ENCODE measurements at regions not wholly inside any gene's neighbourhood (a gene's known extent, or its start where the extent isn't known, plus 50 kb on each side); places are given as distances from the start of the nearest gene placed in this dataset.

- H3K9ac ChIP-seq (ENCODE audit: low read depth, low read length): no peak overlapping the region
- H3K4me1 ChIP-seq (ENCODE audit: insufficient read depth, low read length): peaks cover 12% of the 10 kb centered on the region; the same call in 1 of the 2 replicates
- H3K27ac ChIP-seq (ENCODE audit: low read depth, low read length): no peak overlapping the region
- WGBS: 82% methylated on average over 6 of the region's 6 CpGs
- H3K4me3 ChIP-seq (ENCODE audit: low read length): no peak overlapping the region
- no peaks in the 10 kb centered on the region for H3K9me3 ChIP-seq (ENCODE audit: insufficient read depth, low read depth, low read length)
- H3K36me3 ChIP-seq (ENCODE audit: insufficient read depth, low read length): no peaks in the 10 kb centered on the region
- no peaks in the 10 kb centered on the region for H3K27me3 ChIP-seq (ENCODE audit: insufficient read depth, low read length)
These were observed 56.1 kb upstream of the CCN6 start for GRCh38 chr6:111997853-111998208.

GRCh38 chr6:112002307-112002706, 51.6 kb upstream of the CCN6 start:
- H3K9me3 ChIP-seq (ENCODE audit: insufficient read depth, low read depth, low read length): no peaks in the 10 kb centered on the region
- no peak overlapping the region for H3K9ac ChIP-seq (ENCODE audit: low read depth, low read length)
- no peaks in the 10 kb centered on the region for H3K36me3 ChIP-seq (ENCODE audit: insufficient read depth, low read length)
- no peak overlapping the region for H3K4me3 ChIP-seq (ENCODE audit: low read length)
- H3K4me1 ChIP-seq (ENCODE audit: insufficient read depth, low read length): peaks cover 5% of the 10 kb centered on the region; the same call in 1 of the 2 replicates
- H3K27me3 ChIP-seq (ENCODE audit: insufficient read depth, low read length): no peaks in the 10 kb centered on the region
- 97% methylated on average over 1 of the region's 1 CpG for WGBS
- no peak overlapping the region for H3K27ac ChIP-seq (ENCODE audit: low read depth, low read length)

Measured in HUES64 (cell line).